Right forelimb (tissue), 1 donor: ENCODE measurements at regions not wholly inside any gene's neighbourhood (a gene's known extent, or its start where the extent isn't known, plus 50 kb on each side); places are given as distances from the start of the nearest gene placed in this dataset.

Experiments
- DNase-seq: peaks from one replicate; pipeline ENCODE4 v3.0.0-alpha.2; 2018

- DNase-seq, result no peak
Observed at GRCh38 chr14:101460986-101461750, 100.1 kb upstream of the DIO3 start.

DNA sequence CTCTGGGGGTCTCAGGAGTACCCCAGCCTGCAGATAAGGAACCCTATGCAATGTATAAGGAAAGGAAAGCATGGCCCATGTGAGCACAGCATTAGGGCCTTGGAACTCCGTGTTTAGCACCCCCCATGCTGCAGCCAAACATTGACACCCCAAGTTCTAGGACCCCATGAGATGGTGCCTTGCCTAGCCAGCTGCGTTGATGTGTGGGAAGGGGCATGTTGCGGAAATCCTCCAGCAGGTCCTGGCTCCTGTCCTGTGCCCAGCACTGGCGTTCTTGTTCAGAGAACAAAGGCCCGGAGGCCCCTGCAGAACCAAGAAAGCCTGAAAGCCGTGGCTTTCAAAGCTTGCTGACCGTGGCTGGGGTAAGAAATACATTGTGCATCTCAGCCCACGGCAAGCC lies 99.4 kb upstream of the DIO3 start:
- DNase-seq, result no peak

- no peak for DNase-seq
Observed at GRCh38 chr14:101462726-101463565, 98.3 kb upstream of the DIO3 start.

- no peak for DNase-seq
Observed at GRCh38 chr14:101463566-101464171, 97.6 kb upstream of the DIO3 start.

- no peak for DNase-seq
Observed at GRCh38 chr14:101464310-101464983, 96.8 kb upstream of the DIO3 start.

DNA sequence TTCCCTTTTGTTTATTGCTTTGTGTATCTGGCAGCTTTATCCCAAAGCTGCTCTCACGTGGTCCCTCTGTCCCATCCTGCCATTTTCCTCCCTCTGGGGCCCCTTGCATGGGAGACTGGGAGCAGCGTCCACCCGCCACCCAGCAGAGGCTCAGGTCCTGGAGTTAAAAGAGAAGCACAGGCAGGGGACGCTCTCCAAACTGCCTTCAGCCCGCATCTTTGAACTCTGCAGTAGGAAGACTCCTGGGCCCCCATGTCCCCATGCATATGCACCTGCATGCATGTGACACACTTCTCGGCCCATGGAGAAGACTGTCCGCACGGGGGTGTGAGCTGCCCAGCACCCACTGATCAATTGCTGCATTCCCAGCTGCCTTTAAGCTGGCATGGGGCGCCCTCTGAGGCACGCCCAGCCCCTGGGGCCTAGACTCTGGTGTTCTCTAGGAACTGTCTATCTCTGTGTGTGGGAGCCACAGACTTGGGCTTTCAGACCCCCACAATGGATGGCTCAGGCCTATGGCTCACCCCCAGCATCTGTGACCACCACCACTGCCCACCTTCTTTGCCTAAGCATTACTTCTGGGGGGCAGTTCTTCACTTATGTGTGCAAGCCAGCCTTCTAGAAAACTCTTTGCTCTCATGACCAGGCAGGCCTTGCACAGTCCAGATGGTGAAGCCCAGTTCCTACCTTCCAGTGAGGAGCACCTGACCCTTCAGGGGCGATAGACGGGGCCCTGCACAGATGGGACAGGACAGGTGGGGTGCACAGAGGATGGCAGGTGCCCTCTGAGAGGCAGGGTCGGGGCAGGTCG lies 96.1 kb upstream of the DIO3 start:
- no peak for DNase-seq

- DNase-seq, result no peak
Observed at GRCh38 chr14:101465795-101466448, 95.4 kb upstream of the DIO3 start.

DNA sequence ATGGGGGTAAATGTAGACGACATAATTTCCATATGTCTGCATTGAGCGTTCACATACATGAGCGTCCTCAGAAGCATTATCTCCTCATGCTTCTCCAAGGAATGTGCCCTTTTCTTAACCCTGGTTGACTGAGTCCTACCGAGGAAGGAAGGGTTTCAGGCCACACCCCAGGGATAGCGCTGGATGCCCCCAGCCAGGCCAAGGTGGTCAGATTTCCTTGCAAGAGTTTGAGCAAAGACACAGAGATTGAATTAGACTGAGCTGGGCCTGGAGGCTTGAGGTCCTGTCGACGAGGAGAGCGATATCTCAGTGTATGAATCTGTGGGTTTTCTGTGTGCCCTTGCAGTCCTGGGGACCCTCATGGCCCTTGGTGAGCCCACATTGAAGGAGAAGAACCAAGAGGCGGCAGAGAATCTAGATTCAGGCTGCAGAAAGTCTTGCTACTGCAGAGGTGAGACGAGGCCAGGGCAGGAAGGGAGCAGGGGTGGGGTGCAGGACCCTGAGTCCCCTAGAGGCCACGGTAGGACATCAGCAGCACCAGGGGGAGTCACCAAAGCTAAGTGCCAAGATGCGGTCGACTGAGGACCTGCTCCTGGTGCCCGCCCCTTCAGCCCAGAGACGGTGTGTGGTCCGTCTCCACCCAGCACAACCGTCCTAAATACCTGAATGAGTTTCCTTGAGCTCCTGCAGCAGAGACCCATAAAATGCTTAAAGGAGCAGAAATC lies 94.7 kb upstream of the DIO3 start:
- DNase-seq, result no peak

- DNase-seq, result no peak
Observed at GRCh38 chr14:101467181-101467926, 93.9 kb upstream of the DIO3 start.

DNA sequence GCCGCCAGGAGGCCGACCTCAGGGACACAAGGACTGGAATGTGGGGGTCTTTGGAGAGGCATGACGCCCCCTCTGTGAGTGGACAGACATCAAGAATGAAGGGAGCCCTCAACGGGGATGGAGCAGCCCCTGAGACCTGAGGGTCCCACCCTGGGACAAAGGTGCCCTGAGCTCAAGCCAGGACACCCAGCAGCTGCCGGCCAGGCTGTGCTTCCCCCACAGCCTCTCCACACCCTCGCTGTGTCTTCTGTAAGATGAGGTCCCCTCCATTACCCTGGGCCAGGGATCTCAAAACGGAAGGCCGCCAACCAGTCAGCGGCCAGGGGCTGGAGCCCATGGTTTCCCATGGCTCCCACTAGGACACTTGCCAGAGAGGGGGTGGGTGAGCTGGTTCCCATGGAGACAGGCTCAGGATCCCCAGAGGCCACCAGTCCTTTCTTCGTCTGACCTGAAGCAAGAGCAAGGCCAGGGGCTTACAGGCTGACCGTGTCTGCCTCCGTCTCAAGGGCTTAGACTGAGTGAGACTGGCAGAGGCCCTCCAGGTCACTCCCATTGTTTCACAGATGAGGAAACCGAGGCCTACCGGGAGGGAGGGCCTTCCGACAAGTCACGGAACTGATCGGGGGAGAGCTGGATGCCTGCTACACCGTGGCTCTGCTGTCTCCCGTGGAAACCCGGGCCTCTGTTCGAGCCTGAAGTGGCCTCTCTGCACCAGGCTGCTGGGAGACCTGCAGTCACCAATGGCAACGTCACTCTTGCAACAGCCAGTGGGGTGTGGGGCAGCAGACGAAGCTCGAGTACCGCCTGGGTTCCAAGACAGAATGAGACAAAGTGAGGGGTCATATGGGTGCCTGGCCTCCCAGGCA lies 91.7 kb upstream of the DIO3 start:
- no peak for DNase-seq

- no peak for DNase-seq
Observed at GRCh38 chr14:101470266-101470665, 91.0 kb upstream of the DIO3 start.

GRCh38 chr14:101471723-101472517 lies 89.4 kb upstream of the DIO3 start:
- no peak for DNase-seq

DNA sequence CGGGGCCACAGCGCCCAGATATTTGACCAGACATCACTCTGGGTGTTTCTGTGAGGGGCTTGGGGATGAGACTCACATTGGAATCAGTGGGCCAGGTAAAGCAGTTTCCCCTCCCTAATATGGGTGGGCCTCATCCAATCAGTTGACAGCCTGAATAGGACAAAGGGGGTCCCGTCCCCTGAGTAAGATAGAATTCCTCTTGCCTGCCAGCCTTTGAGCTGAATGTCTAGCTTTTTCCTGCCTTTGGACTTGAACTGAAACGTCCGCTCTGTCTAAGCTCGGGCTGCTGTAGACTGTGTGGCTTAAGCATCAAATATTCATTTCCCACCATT lies 88.8 kb upstream of the DIO3 start:
- DNase-seq, result no peak

GRCh38 chr14:101473045-101473729 lies 88.1 kb upstream of the DIO3 start:
- peak; percentile 27 for DNase-seq

- DNase-seq, result peak; percentile 31
Observed at GRCh38 chr14:101473795-101474562, 87.3 kb upstream of the DIO3 start.

DNA sequence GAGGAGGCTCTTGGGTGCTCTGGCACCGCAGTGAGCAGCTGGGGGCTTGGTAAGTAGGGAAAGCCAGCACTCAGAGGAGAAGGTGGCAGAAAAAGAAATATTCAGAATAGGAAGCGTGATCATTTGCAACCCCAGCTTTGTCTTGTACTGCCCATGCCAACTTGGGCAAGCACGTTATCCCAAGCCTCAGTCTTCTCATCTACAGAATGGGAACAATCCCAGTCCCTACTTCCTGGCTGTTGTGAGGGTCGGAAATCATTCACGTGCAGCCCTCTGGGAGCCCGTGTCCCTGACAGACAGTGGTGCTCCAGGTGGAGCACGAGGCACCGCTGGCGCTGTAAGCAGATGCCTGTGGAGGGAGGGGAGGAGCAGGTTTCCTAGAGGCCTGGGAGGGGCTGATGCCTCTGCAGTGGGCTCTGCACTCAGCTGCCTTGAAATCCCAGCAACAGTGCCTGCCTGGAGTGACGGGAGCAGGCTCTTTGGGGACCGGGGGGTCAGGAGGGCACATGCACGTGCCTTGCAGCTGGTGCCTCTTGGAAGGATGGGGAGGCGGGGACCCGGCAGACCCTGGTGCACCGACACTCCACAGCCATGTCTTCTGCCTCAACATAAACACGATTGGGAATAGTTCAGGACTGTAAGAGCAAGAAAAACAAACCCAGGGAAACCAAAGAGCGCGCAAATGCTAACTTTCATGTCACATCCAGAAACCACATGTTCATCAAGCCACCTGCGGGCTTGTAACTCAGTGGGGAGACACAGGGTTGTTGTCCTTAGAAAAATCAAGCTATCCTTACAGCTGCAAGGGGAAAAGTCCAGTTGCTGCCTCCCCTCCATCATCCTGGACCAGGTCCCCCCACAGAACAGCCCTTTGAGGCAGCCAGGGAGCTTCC lies 86.5 kb upstream of the DIO3 start:
- DNase-seq, result peak; percentile 42
